ENCODE measurements at regions not wholly inside any gene's neighbourhood (a gene's known extent, or its start where the extent isn't known, plus 50 kb on each side); places are given as distances from the start of the nearest gene placed in this dataset.

- peaks cover 5% of the 10 kb centered on the region for H3K4me1 Mint-ChIP-seq (ENCODE audit: low read depth)
- H3K9me3 ChIP-seq (ENCODE audit: control insufficient read depth in 1 of 2, insufficient read depth in 1 of 2, low read length in 2 of 2) = no peaks in the 10 kb centered on the region
- ATAC-seq (ENCODE audit: poor library complexity) (no peak), DNase-seq (no peak)
- TF ChIP-seq, protein P1, sequence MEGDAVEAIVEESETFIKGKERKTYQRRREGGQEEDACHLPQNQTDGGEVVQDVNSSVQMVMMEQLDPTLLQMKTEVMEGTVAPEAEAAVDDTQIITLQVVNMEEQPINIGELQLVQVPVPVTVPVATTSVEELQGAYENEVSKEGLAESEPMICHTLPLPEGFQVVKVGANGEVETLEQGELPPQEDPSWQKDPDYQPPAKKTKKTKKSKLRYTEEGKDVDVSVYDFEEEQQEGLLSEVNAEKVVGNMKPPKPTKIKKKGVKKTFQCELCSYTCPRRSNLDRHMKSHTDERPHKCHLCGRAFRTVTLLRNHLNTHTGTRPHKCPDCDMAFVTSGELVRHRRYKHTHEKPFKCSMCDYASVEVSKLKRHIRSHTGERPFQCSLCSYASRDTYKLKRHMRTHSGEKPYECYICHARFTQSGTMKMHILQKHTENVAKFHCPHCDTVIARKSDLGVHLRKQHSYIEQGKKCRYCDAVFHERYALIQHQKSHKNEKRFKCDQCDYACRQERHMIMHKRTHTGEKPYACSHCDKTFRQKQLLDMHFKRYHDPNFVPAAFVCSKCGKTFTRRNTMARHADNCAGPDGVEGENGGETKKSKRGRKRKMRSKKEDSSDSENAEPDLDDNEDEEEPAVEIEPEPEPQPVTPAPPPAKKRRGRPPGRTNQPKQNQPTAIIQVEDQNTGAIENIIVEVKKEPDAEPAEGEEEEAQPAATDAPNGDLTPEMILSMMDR (IDR thresholded peaks at IDR 0.05) = no peak
- H3K36me3 ChIP-seq (ENCODE audit: insufficient read depth, low read length) = no peaks in the 10 kb centered on the region
- H3K9me3 Mint-ChIP-seq = peaks cover 2% of the 10 kb centered on the region
- H3K4me3 Mint-ChIP-seq = no peak overlapping the region
- ChIA-PET POLR2A (no interaction called here), CTCF (no interaction called here)
- H3K4me3 ChIP-seq (ENCODE audit: low read length) = no peak overlapping the region
- H3K27me3 Mint-ChIP-seq = peaks cover 5% of the 10 kb centered on the region
- no peak overlapping the region for H3K27ac Mint-ChIP-seq
- H3K36me3 Mint-ChIP-seq (ENCODE audit: low read depth) = no peaks in the 10 kb centered on the region
- H3K4me1 ChIP-seq (ENCODE audit: insufficient read depth, low read length) = no peaks in the 10 kb centered on the region
- H3K27me3 ChIP-seq (ENCODE audit: control insufficient read depth in 1 of 2, insufficient read depth in 2 of 2, low read length in 2 of 2) = peaks cover 0 to 7% of the 10 kb centered on the region in 2 experiments
- intact Hi-C loops (cut with DNase I, micrococcal nuclease) = no loop called here
- H3K27ac ChIP-seq (ENCODE audit: low read depth in 1 of 2, low read length in 2 of 2) = no peak overlapping the region
These were observed 622.9 kb downstream of the UTRN start for GRCh38 chr6:144908004-144908403.

- no peak overlapping the region for H3K27ac ChIP-seq (ENCODE audit: low read depth in 1 of 2, low read length in 2 of 2)
- H3K36me3 ChIP-seq (ENCODE audit: insufficient read depth, low read length) = no peaks in the 10 kb centered on the region
- ChIA-PET POLR2A (no interaction called here), CTCF (no interaction called here)
- H3K4me3 ChIP-seq (ENCODE audit: low read length) = no peak overlapping the region
- DNase-seq (no peak), ATAC-seq (ENCODE audit: poor library complexity) (no peak)
- Mint-ChIP-seq H3K4me1 (ENCODE audit: low read depth) (peaks cover 5% of the 10 kb centered on the region), H3K27ac (no peak overlapping the region), H3K9me3 (no peaks in the 10 kb centered on the region), H3K27me3 (peaks cover 5% of the 10 kb centered on the region), H3K4me3 (no peak overlapping the region), H3K36me3 (ENCODE audit: low read depth) (no peaks in the 10 kb centered on the region)
- peaks cover 0 to 4% of the 10 kb centered on the region in 2 experiments for H3K27me3 ChIP-seq (ENCODE audit: control insufficient read depth in 1 of 2, insufficient read depth in 2 of 2, low read length in 2 of 2)
- intact Hi-C loops (cut with DNase I, micrococcal nuclease) = no loop called here
- TF ChIP-seq, protein P1 (IDR thresholded peaks at IDR 0.05) = no peak
- no peaks in the 10 kb centered on the region for H3K4me1 ChIP-seq (ENCODE audit: insufficient read depth, low read length)
- peaks cover 0 to 3% of the 10 kb centered on the region in 2 experiments for H3K9me3 ChIP-seq (ENCODE audit: control insufficient read depth in 1 of 2, insufficient read depth in 1 of 2, low read length in 2 of 2)
These were observed 624.7 kb downstream of the UTRN start for GRCh38 chr6:144909753-144910285.

GRCh38 chr6:144911322-144911721 lies 626.2 kb downstream of the UTRN start:
- TF ChIP-seq, protein P1 (IDR thresholded peaks at IDR 0.05) = no peak

More at GRCh38 chr6:144911322-144911721, 626.2 kb downstream of the UTRN start:
- Histone ChIP-seq H3K27me3 (ENCODE audit: control insufficient read depth in 1 of 2, insufficient read depth in 2 of 2, low read length in 2 of 2) (peaks cover 0 to 2% of the 10 kb centered on the region in 2 experiments), H3K4me1 (ENCODE audit: insufficient read depth, low read length) (no peaks in the 10 kb centered on the region), H3K4me3 (ENCODE audit: low read length) (no peak overlapping the region), H3K27ac (ENCODE audit: low read depth in 1 of 2, low read length in 2 of 2) (no peak overlapping the region), H3K36me3 (ENCODE audit: insufficient read depth, low read length) (no peaks in the 10 kb centered on the region), H3K9me3 (ENCODE audit: control insufficient read depth in 1 of 2, insufficient read depth in 1 of 2, low read length in 2 of 2) (peaks cover 0 to 3% of the 10 kb centered on the region in 2 experiments)
- Mint-ChIP-seq H3K27me3 (peaks cover 7% of the 10 kb centered on the region), H3K27ac (no peak overlapping the region), H3K4me1 (ENCODE audit: low read depth) (peaks cover 5% of the 10 kb centered on the region), H3K4me3 (no peak overlapping the region), H3K36me3 (ENCODE audit: low read depth) (no peaks in the 10 kb centered on the region), H3K9me3 (no peaks in the 10 kb centered on the region)
- ATAC-seq (ENCODE audit: poor library complexity) = no peak
- ChIA-PET POLR2A (no interaction called here), CTCF (no interaction called here)
- no peak for DNase-seq
- intact Hi-C loops (cut with DNase I, micrococcal nuclease) = no loop called here

Measured in CD4-positive, alpha-beta T cell (primary cell).